Head of caudate nucleus (tissue), 42 donors: ENCODE measurements at regions not wholly inside any gene's neighbourhood (a gene's known extent, or its start where the extent isn't known, plus 50 kb on each side); places are given as distances from the start of the nearest gene placed in this dataset.
"Not testable (repeated sequence)": the region's sequence is repeated elsewhere in the genome, so short reads cannot be mapped to it uniquely, and the experiment has no call there.

Experiments used
- DNase-seq, 42 donors: peaks; one replicate each; pipeline versions ENCODE4 v3.0.0 to v3.0.0-alpha.2; 2020 to 2021; ENCODE audit warnings: mixed read lengths in 7 of 42
- intact Hi-C: fragments of 100-400 bp; cut with DNase I; formaldehyde crosslinking; loops from one replicate; pipeline ENCODE4 v1.15.0; 2022

GRCh38 chr3:81829272-81829671, 67.8 kb upstream of the GBE1 start:
- intact Hi-C loops, DNase-seq: not testable (repeated sequence)

- intact Hi-C loops: no loop called here
- peak in 2 of 42 donors; percentile 2 to 12 for DNase-seq
Measured at GRCh38 chr3:81823882-81824395, 62.5 kb upstream of the GBE1 start.

GRCh38 chr3:81823086-81823485, 61.6 kb upstream of the GBE1 start:
- no peak for DNase-seq
- intact Hi-C loops: no loop called here

GRCh38 chr3:81816473-81817250, 55.2 kb upstream of the GBE1 start:
- DNase-seq: no peak

GRCh38 chr3:81812098-81812497, 50.7 kb upstream of the GBE1 start:
- DNase-seq, intact Hi-C loops: not testable (repeated sequence)

More at GRCh38 chr3:81816473-81817250, 55.2 kb upstream of the GBE1 start:
- intact Hi-C loops: no loop called here
